ENCODE measurements at regions not wholly inside any gene's neighbourhood (a gene's known extent, or its start where the extent isn't known, plus 50 kb on each side); places are given as distances from the start of the nearest gene placed in this dataset.

DNA sequence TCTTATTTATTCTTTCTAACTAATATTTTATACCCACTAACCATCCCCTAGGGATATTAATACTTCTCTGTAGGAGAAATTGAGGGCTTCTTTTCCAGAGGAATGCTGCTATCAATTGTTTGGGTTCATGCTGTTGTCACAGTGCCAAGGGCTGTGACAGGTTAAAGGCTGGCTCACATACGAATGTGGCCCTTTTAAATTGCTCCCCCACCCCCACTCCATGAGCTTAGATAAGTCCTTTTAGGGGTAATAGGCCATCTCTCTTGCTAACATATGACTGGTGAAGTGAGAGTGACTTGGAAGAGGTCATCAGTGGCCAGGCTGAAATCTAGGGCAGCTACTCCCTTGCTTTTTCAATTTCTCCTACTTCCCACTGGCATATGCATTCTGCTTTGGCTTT is 121.9 kb upstream of the DPH6 start:
- Mint-ChIP-seq H3K36me3 (no peaks in the 10 kb centered on the region), H3K27me3 (ENCODE audit: insufficient read depth, low read depth) (no peaks in the 10 kb centered on the region), H3K4me3 (no peak overlapping the region), H3K4me1 (no peaks in the 10 kb centered on the region), H3K27ac (no peak overlapping the region), H3K9me3 (no peaks in the 10 kb centered on the region)
- Histone ChIP-seq H3K9me3 (ENCODE audit: low read depth) (no peaks in the 10 kb centered on the region), H3K4me3 (no peak overlapping the region), H3K27ac (no peak overlapping the region), H3K4me2 (no peak overlapping the region), H3K9ac (no peak overlapping the region), H3K27me3 (no peaks in the 10 kb centered on the region), H2AFZ (replicated peaks) (no peak overlapping the region), H3K4me1 (peaks cover 7% of the 10 kb centered on the region), H3K36me3 (no peaks in the 10 kb centered on the region), H3F3A (ENCODE audit: low read depth) (no peaks in the 10 kb centered on the region), H4K20me1 (ENCODE audit: low read depth) (no peaks in the 10 kb centered on the region), H3K79me2 (ENCODE audit: low read depth) (no peaks in the 10 kb centered on the region)
- TF ChIP-seq EZH2phosphoT487 (IDR thresholded peaks at IDR 0.05): no peak
- TF ChIP-seq EZH2 (IDR thresholded peaks at IDR 0.05): no peak
- no peak for TF ChIP-seq CTCF (IDR thresholded peaks at IDR 0.05)
- no peak for DNase-seq (ENCODE audit: low spot score)

GRCh38 chr15:35669021-35669420 is 123.1 kb upstream of the DPH6 start:
- no peak for TF ChIP-seq EZH2 (IDR thresholded peaks at IDR 0.05)
- TF ChIP-seq EZH2phosphoT487 (IDR thresholded peaks at IDR 0.05): no peak
- TF ChIP-seq CTCF (IDR thresholded peaks at IDR 0.05): no peak
- Histone ChIP-seq H3K4me1 (peaks cover 7% of the 10 kb centered on the region), H3K4me2 (no peak overlapping the region), H3K36me3 (no peaks in the 10 kb centered on the region), H3K27me3 (no peaks in the 10 kb centered on the region), H3F3A (ENCODE audit: low read depth) (no peaks in the 10 kb centered on the region), H3K79me2 (ENCODE audit: low read depth) (no peaks in the 10 kb centered on the region), H3K9me3 (ENCODE audit: low read depth) (no peaks in the 10 kb centered on the region), H3K9ac (no peak overlapping the region), H3K27ac (no peak overlapping the region), H3K4me3 (no peak overlapping the region), H4K20me1 (ENCODE audit: low read depth) (no peaks in the 10 kb centered on the region), H2AFZ (replicated peaks) (peak overlapping the region; percentile 55)
- Mint-ChIP-seq H3K4me3 (no peak overlapping the region), H3K27ac (no peak overlapping the region), H3K27me3 (ENCODE audit: insufficient read depth, low read depth) (no peaks in the 10 kb centered on the region), H3K9me3 (no peaks in the 10 kb centered on the region), H3K4me1 (no peaks in the 10 kb centered on the region), H3K36me3 (no peaks in the 10 kb centered on the region)
- DNase-seq (ENCODE audit: low spot score): no peak

- no peak for DNase-seq (ENCODE audit: low spot score)
- Histone ChIP-seq H3K9me3 (ENCODE audit: low read depth) (no peaks in the 10 kb centered on the region), H3K27me3 (no peaks in the 10 kb centered on the region), H3K4me2 (no peak overlapping the region), H4K20me1 (ENCODE audit: low read depth) (no peaks in the 10 kb centered on the region), H3K4me1 (peaks cover 7% of the 10 kb centered on the region), H3K4me3 (no peak overlapping the region), H3K36me3 (no peaks in the 10 kb centered on the region), H3K27ac (no peak overlapping the region), H3K79me2 (ENCODE audit: low read depth) (no peaks in the 10 kb centered on the region), H2AFZ (replicated peaks) (peak overlapping the region; percentile 55), H3K9ac (no peak overlapping the region), H3F3A (ENCODE audit: low read depth) (no peaks in the 10 kb centered on the region)
- no peak for TF ChIP-seq CTCF (IDR thresholded peaks at IDR 0.05)
- TF ChIP-seq EZH2 (IDR thresholded peaks at IDR 0.05): no peak
- Mint-ChIP-seq H3K36me3 (no peaks in the 10 kb centered on the region), H3K4me1 (no peaks in the 10 kb centered on the region), H3K4me3 (no peak overlapping the region), H3K27ac (no peak overlapping the region), H3K9me3 (no peaks in the 10 kb centered on the region), H3K27me3 (ENCODE audit: insufficient read depth, low read depth) (no peaks in the 10 kb centered on the region)
Measured at GRCh38 chr15:35669432-35670045, 123.6 kb upstream of the DPH6 start.

Data from neural progenitor cell (in vitro differentiated cells).